Hematopoietic multipotent progenitor cell treated with erythropoietin and hydrocortisone succinate and interleukin-3 and kit ligand, for 4 days (in vitro differentiated cells): ENCODE measurements at regions not wholly inside any gene's neighbourhood (a gene's known extent, or its start where the extent isn't known, plus 50 kb on each side); places are given as distances from the start of the nearest gene placed in this dataset.
A peak's percentile ranks its signal among the peaks of the same experiment; 100 is the strongest.

Source experiments
- DNase-seq: peaks from one replicate; pipeline ENCODE4 v3.0.0-alpha.2; 2015

- no peak for DNase-seq
Observed at GRCh38 chr12:118874698-118875548, 106.4 kb upstream of the SRRM4 start.

GRCh38 chr12:118880720-118881493, 100.4 kb upstream of the SRRM4 start:
- DNase-seq: no peak

- no peak for DNase-seq
Observed at GRCh38 chr12:118884226-118884625, 97.1 kb upstream of the SRRM4 start.

GRCh38 chr12:118900993-118901392, 80.3 kb upstream of the SRRM4 start:
- no peak for DNase-seq

- DNase-seq: no peak
Observed at GRCh38 chr12:118908811-118909210, 72.5 kb upstream of the SRRM4 start.

GRCh38 chr12:118912697-118913270, 68.6 kb upstream of the SRRM4 start:
- DNase-seq: no peak

- no peak for DNase-seq
Observed at GRCh38 chr12:118921761-118922160, 59.6 kb upstream of the SRRM4 start.

GRCh38 chr12:118922405-118922804, 58.9 kb upstream of the SRRM4 start:
- DNase-seq: peak; percentile 18

GRCh38 chr12:118925407-118925806, 55.9 kb upstream of the SRRM4 start:
- peak; percentile 12 for DNase-seq

GRCh38 chr12:118925826-118926225, 55.5 kb upstream of the SRRM4 start:
- DNase-seq: no peak
